ENCODE measurements at regions not wholly inside any gene's neighbourhood (a gene's known extent, or its start where the extent isn't known, plus 50 kb on each side); places are given as distances from the start of the nearest gene placed in this dataset.

DNA sequence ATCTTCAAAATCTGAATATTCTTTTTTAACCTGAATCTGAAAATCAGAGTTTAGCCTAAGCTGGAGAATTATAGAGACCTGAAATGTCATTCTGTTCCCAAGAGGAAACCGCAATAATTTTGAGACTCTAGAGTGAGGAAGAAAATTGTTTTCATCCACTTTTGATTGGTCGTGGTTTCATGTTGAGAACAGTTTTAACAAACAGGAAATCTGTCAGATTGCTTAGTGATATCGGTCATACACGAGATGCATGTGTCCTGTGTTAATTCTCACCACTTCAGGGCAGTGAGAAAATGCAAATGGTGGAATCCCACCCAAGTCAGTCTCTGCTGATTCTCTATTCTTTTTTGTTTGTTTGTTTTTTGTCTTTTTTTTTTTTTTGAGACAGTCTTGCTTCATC is 1498.5 kb upstream of the TMEM132C start:
- TF ChIP-seq, protein P1, sequence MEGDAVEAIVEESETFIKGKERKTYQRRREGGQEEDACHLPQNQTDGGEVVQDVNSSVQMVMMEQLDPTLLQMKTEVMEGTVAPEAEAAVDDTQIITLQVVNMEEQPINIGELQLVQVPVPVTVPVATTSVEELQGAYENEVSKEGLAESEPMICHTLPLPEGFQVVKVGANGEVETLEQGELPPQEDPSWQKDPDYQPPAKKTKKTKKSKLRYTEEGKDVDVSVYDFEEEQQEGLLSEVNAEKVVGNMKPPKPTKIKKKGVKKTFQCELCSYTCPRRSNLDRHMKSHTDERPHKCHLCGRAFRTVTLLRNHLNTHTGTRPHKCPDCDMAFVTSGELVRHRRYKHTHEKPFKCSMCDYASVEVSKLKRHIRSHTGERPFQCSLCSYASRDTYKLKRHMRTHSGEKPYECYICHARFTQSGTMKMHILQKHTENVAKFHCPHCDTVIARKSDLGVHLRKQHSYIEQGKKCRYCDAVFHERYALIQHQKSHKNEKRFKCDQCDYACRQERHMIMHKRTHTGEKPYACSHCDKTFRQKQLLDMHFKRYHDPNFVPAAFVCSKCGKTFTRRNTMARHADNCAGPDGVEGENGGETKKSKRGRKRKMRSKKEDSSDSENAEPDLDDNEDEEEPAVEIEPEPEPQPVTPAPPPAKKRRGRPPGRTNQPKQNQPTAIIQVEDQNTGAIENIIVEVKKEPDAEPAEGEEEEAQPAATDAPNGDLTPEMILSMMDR (IDR thresholded peaks at IDR 0.05), result no peak
- no peak for TF ChIP-seq EZH2 (IDR thresholded peaks at IDR 0.05; ENCODE audit: borderline replicate concordance, insufficient read depth, low read depth, low read length, poor library complexity, severe bottlenecking)

Data from B cell (primary cell).